AG04449 (cell line): ENCODE measurements at regions not wholly inside any gene's neighbourhood (a gene's known extent, or its start where the extent isn't known, plus 50 kb on each side); places are given as distances from the start of the nearest gene placed in this dataset.

Experiments
- CTCF ChIA-PET: fragments of 350-600 bp; formaldehyde crosslinking; extraction: SDS; loops from one replicate; lab custom pipeline; 2021; ENCODE audit warnings: antibody characterized with exemption; lab: Yijun Ruan, JAX
- POLR2A ChIA-PET: fragments of 400-600, 350-600 bp; formaldehyde crosslinking; extraction: SDS; loops from one replicate; lab custom pipeline; 2020; ENCODE audit warnings: antibody characterized with exemption, inconsistent platforms; lab: Yijun Ruan, JAX
- DNase-seq: peaks from one replicate; pipeline ENCODE4 v3.0.0-alpha.2; 2010; ENCODE audit warnings: low read depth, low spot score
- H3K4me3 ChIP-seq: 2 replicates; pipeline ENCODE4 v1.5.1; 2011; ENCODE audit warnings: low read depth, mild to moderate bottlenecking, control low read depth, low read length
- CTCF ChIP-seq: IDR thresholded peaks from one replicate; pipeline ENCODE4 v1.5.1; 2011; ENCODE audit warnings: mild to moderate bottlenecking, moderate library complexity, low read length, control low read depth, inconsistent platforms; ENCODE audit not compliant: insufficient read depth; ENCODE audit errors: missing control alignments

- DNase-seq = no peak
- TF ChIP-seq CTCF = no peak
- ChIA-PET POLR2A (no interaction called here), CTCF (no interaction called here)
- no peak overlapping the region for H3K4me3 ChIP-seq
Observed at GRCh38 chr4:184953971-184954370, 64.3 kb upstream of the HELT start.

DNA sequence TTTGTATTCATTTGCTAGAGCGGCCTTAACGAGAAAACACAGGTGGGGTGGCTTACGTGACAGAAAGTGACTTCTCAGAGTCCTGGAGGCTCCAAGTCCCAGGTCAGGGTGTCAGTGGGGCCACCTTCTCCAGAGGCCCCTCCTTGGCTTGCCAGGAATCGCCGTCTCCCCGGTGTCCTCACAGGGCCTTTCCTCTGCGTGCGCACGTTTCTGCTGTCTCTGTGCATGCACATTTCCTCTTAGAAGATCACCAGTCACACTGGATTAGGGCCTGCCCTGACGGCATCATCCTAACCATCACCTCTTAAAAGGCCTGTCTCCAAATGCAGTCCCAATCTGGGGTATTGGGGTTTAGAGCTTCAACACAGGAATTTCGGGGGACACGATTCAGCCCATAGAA is 63.8 kb upstream of the HELT start:
- CTCF ChIA-PET = no interaction called here
- POLR2A ChIA-PET = no interaction called here
- H3K4me3 ChIP-seq = no peak overlapping the region
- TF ChIP-seq CTCF = no peak
- DNase-seq = no peak

DNA sequence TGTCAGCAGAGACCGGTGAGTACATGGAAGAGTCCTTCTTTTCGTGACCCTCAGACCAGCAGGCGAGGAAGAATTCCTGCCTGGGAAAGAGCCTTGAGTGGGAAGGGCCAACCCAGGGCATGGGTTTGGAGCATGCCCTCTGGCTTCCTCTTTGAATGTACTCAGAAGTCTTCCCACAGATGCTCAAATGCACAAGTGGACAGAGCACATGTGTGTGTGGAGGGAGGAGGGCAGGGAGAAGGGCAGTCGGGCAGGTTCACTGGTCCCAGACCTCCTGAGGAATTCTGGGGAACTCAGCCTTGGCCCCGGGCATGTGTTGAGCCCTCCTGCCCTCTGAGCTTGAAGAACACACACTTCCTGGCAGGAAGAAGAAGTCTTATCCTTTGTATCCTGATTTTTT is 63.2 kb upstream of the HELT start:
- CTCF ChIA-PET = no interaction called here
- no peak for DNase-seq
- no peak for TF ChIP-seq CTCF
- no peak overlapping the region for H3K4me3 ChIP-seq
- POLR2A ChIA-PET = no interaction called here

GRCh38 chr4:184955636-184956035 is 62.7 kb upstream of the HELT start:
- no peak overlapping the region for H3K4me3 ChIP-seq
- no peak for TF ChIP-seq CTCF
- ChIA-PET POLR2A (no interaction called here), CTCF (no interaction called here)
- no peak for DNase-seq

DNA sequence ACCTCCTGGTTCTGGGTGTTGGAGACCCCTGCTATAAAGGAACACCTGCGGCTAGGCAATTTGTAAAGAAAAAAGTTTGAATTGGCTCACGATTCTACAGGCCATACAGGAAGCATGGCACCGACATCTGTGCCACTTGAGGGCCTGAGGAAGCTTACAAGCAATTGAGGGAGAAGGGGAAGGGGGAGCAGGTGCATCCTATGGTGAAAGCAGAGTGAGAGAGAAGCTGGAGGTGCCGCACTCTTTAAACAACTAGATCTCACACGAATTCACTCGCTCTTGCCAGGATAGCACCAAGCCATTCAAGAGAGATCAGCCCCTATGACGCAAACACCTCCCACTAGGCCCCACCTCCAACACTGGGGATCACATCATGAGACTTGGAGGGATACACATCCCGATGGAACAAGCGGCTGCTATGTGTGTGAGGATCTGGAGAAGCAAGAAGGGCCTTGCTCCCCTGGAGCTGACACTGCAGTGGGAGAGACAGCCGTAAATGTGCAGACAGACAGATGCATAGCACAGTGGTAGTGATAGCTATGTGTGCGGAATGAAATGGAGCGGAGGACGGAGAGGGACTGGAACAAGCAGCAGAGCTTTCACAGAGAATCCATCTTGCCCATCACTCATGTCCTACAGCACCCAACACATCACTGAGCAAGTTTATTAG is 60.7 kb upstream of the HELT start:
- CTCF ChIA-PET = no interaction called here
- POLR2A ChIA-PET = no interaction called here
- TF ChIP-seq CTCF = no peak
- H3K4me3 ChIP-seq = no peak overlapping the region
- DNase-seq = no peak

- POLR2A ChIA-PET = no interaction called here
- no peak for TF ChIP-seq CTCF
- no peak for DNase-seq
- CTCF ChIA-PET = no interaction called here
- H3K4me3 ChIP-seq = no peak overlapping the region
Observed at GRCh38 chr4:184958127-184958922, 60.0 kb upstream of the HELT start.
